ENCODE measurements at regions not wholly inside any gene's neighbourhood (a gene's known extent, or its start where the extent isn't known, plus 50 kb on each side); places are given as distances from the start of the nearest gene placed in this dataset.
"Not testable (repeated sequence)": the region's sequence is repeated elsewhere in the genome, so short reads cannot be mapped to it uniquely, and the experiment has no call there.

DNA sequence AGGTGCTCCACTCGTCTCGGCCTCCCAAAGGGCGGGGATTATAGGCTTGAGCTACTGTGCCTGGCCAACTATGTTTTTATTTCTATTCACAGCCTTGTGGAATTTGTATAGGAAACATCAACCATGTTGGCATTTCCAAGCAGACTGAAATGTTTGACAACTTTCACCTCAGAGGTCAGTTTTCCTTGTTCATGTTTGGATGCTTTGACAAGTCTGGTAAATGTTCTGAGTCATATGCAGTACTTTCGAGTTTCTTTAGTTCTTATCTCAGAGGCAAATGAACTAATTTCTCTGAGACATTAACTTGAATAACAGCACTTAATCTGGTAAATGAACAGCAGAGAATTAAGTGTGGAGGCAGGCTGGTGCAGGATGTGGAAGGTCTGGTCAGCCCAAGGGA is 373.4 kb upstream of the SYNCRIP start:
- no peak for ATAC-seq
- TF ChIP-seq, protein P1, sequence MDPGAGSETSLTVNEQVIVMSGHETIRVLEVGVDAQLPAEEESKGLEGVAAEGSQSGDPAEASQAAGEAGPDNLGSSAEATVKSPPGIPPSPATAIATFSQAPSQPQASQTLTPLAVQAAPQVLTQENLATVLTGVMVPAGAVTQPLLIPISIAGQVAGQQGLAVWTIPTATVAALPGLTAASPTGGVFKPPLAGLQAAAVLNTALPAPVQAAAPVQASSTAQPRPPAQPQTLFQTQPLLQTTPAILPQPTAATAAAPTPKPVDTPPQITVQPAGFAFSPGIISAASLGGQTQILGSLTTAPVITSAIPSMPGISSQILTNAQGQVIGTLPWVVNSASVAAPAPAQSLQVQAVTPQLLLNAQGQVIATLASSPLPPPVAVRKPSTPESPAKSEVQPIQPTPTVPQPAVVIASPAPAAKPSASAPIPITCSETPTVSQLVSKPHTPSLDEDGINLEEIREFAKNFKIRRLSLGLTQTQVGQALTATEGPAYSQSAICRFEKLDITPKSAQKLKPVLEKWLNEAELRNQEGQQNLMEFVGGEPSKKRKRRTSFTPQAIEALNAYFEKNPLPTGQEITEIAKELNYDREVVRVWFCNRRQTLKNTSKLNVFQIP (CRISPR knock-in tag; IDR thresholded peaks at IDR 0.05; ENCODE audit: borderline replicate concordance, low read depth), result no peak
- TF ChIP-seq BACH2 (CRISPR knock-in tag; IDR thresholded peaks at IDR 0.05; ENCODE audit: borderline replicate concordance) (no peak), TCF4 (CRISPR knock-in tag; IDR thresholded peaks at IDR 0.05; ENCODE audit: borderline replicate concordance) (no peak), ARNTL (CRISPR knock-in tag; IDR thresholded peaks at IDR 0.05; ENCODE audit: borderline replicate concordance, low read depth) (no peak), ZFP30 (CRISPR knock-in tag; IDR thresholded peaks at IDR 0.05) (no peak), ESRRG (CRISPR knock-in tag; IDR thresholded peaks at IDR 0.05) (no peak), SNAI2 (CRISPR knock-in tag; IDR thresholded peaks at IDR 0.05) (no peak), ZNF70 (CRISPR knock-in tag; IDR thresholded peaks at IDR 0.05) (no peak), TOX (CRISPR knock-in tag; IDR thresholded peaks at IDR 0.05; ENCODE audit: borderline replicate concordance) (no peak), OSR1 (CRISPR knock-in tag; IDR thresholded peaks at IDR 0.05) (no peak), ISL1 (CRISPR knock-in tag; IDR thresholded peaks at IDR 0.05) (no peak), ZNF8 (CRISPR knock-in tag; IDR thresholded peaks at IDR 0.05) (no peak), ZFP3 (CRISPR knock-in tag; IDR thresholded peaks at IDR 0.05) (no peak)
- TF ChIP-seq, protein P2, sequence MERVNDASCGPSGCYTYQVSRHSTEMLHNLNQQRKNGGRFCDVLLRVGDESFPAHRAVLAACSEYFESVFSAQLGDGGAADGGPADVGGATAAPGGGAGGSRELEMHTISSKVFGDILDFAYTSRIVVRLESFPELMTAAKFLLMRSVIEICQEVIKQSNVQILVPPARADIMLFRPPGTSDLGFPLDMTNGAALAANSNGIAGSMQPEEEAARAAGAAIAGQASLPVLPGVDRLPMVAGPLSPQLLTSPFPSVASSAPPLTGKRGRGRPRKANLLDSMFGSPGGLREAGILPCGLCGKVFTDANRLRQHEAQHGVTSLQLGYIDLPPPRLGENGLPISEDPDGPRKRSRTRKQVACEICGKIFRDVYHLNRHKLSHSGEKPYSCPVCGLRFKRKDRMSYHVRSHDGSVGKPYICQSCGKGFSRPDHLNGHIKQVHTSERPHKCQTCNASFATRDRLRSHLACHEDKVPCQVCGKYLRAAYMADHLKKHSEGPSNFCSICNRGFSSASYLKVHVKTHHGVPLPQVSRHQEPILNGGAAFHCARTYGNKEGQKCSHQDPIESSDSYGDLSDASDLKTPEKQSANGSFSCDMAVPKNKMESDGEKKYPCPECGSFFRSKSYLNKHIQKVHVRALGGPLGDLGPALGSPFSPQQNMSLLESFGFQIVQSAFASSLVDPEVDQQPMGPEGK (CRISPR knock-in tag; IDR thresholded peaks at IDR 0.05; ENCODE audit: borderline replicate concordance), result no peak
- TF ChIP-seq, protein P3, sequence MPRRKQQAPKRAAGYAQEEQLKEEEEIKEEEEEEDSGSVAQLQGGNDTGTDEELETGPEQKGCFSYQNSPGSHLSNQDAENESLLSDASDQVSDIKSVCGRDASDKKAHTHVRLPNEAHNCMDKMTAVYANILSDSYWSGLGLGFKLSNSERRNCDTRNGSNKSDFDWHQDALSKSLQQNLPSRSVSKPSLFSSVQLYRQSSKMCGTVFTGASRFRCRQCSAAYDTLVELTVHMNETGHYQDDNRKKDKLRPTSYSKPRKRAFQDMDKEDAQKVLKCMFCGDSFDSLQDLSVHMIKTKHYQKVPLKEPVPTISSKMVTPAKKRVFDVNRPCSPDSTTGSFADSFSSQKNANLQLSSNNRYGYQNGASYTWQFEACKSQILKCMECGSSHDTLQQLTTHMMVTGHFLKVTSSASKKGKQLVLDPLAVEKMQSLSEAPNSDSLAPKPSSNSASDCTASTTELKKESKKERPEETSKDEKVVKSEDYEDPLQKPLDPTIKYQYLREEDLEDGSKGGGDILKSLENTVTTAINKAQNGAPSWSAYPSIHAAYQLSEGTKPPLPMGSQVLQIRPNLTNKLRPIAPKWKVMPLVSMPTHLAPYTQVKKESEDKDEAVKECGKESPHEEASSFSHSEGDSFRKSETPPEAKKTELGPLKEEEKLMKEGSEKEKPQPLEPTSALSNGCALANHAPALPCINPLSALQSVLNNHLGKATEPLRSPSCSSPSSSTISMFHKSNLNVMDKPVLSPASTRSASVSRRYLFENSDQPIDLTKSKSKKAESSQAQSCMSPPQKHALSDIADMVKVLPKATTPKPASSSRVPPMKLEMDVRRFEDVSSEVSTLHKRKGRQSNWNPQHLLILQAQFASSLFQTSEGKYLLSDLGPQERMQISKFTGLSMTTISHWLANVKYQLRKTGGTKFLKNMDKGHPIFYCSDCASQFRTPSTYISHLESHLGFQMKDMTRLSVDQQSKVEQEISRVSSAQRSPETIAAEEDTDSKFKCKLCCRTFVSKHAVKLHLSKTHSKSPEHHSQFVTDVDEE (CRISPR knock-in tag; IDR thresholded peaks at IDR 0.05), result no peak
- TF ChIP-seq, protein P4, sequence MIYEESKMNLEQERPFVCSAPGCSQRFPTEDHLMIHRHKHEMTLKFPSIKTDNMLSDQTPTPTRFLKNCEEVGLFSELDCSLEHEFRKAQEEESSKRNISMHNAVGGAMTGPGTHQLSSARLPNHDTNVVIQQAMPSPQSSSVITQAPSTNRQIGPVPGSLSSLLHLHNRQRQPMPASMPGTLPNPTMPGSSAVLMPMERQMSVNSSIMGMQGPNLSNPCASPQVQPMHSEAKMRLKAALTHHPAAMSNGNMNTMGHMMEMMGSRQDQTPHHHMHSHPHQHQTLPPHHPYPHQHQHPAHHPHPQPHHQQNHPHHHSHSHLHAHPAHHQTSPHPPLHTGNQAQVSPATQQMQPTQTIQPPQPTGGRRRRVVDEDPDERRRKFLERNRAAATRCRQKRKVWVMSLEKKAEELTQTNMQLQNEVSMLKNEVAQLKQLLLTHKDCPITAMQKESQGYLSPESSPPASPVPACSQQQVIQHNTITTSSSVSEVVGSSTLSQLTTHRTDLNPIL (CRISPR knock-in tag; IDR thresholded peaks at IDR 0.05; ENCODE audit: low read depth), result no peak
- TF ChIP-seq, protein P5, sequence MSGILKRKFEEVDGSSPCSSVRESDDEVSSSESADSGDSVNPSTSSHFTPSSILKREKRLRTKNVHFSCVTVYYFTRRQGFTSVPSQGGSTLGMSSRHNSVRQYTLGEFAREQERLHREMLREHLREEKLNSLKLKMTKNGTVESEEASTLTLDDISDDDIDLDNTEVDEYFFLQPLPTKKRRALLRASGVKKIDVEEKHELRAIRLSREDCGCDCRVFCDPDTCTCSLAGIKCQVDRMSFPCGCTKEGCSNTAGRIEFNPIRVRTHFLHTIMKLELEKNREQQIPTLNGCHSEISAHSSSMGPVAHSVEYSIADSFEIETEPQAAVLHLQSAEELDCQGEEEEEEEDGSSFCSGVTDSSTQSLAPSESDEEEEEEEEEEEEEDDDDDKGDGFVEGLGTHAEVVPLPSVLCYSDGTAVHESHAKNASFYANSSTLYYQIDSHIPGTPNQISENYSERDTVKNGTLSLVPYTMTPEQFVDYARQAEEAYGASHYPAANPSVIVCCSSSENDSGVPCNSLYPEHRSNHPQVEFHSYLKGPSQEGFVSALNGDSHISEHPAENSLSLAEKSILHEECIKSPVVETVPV (CRISPR knock-in tag; IDR thresholded peaks at IDR 0.05), result no peak

DNA sequence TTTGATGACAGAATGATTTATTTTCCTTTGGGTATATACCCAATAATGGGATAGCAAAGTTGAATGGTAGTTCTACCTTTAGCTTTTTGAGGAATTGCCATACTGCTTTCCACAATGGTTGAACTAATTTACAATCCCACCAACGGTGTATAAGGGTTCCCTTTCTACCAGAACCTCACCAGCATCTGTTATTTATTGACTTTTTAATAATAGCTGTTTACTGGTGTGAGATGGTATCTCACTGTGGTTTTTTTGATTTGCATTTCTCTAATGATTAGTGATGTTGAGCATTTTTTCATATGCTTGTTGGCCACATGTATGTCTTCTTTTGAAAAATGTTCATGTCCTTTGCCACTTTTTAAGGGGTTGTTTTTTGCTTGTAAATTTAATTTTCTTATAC is 370.3 kb upstream of the SYNCRIP start:
- not testable (repeated sequence) for ATAC-seq

DNA sequence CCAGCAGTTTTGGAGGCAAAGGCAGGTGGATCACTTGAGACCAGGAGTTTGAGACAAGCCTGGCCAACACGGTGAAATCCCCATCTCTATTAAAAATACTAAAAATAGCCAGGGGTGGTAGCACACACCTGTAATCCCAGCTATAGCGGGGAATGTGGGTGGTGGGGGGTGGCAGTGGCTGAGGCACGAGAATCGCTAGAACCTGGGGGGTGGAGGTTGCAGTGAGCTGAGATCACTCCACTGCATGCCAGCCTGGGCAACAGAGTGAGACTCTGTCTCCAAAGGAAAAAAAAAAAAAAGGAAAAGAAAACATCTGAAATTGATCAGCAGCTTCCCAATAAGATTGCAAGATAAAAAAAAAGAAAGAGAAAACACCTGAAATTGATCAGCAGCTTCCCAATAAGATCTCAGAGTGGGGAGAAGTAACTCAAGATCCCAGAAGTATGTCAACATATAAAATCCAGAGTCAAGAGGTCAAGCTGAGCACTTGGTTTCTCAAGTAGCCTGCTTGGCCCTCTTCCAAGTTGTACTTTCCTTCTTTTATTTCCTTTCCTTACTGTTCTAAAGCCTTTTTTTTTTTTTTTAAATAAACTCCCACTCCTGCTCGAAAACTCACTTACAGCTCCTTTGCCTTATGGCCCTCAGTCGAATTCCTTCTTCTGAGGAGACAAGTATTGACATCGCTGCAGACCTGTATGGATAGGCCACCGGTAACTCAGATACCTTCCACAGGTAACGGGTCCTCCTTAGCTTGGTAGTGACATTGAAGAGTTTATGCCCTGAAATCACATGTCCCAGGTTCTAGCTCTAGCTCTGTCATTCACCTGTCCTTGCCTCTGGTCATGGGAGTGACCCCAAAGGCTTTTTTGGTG is 368.5 kb upstream of the SYNCRIP start:
- no peak for TF ChIP-seq ZFP3 (CRISPR knock-in tag; IDR thresholded peaks at IDR 0.05)
- no peak for TF ChIP-seq CSDC2 (CRISPR knock-in tag; IDR thresholded peaks at IDR 0.05)
- TF ChIP-seq, protein P4 (CRISPR knock-in tag; IDR thresholded peaks at IDR 0.05; ENCODE audit: low read depth), result no peak
- no peak for TF ChIP-seq ZNF70 (CRISPR knock-in tag; IDR thresholded peaks at IDR 0.05)
- TF ChIP-seq ZNF565 (CRISPR knock-in tag; conservative IDR thresholded peaks at IDR 0.05; ENCODE audit: low read depth), result no peak
- ATAC-seq, result no peak

Measured in SK-N-SH treated with all-trans-retinoic acid at 6 μM for 48 hours (cell line).